Psoas muscle (tissue), 7 donors: ENCODE measurements at regions not wholly inside any gene's neighbourhood (a gene's known extent, or its start where the extent isn't known, plus 50 kb on each side); places are given as distances from the start of the nearest gene placed in this dataset.

ENCODE experiments used
- ATAC-seq, 4 donors: fragments of 200-7000 bp; cut with Tn5 transposase; one replicate each; pipeline ENCODE4 v1.9.1; 2020; ENCODE audit warnings: moderate library complexity in 3 of 4, mild to moderate bottlenecking in 2 of 4
- DNase-seq, 2 donors: peaks; one replicate each; pipeline ENCODE4 v3.0.0-alpha.2; 2020
- H3K27ac ChIP-seq: fragments of 200-600 bp; one replicate; pipeline ENCODE4 v1.8.0; 2022
- H3K27me3 ChIP-seq, 3 donors: fragments of 200-600 bp in 1 of 3; one replicate each; pipeline versions ENCODE4 v1.6.1 to v1.8.0; 2013 to 2022; ENCODE audit warnings: low read length in 2 of 3, mild to moderate bottlenecking in 2 of 3, moderate library complexity in 1 of 3; ENCODE audit not compliant: insufficient read depth in 3 of 3
- H3K36me3 ChIP-seq, 2 donors: fragments of 200-600 bp in 1 of 2; one replicate each; pipeline versions ENCODE4 v1.6.1 to v1.8.0; 2013 to 2022; ENCODE audit warnings: low read depth in 1 of 2, mild to moderate bottlenecking in 1 of 2, moderate library complexity in 1 of 2; ENCODE audit not compliant: insufficient read depth in 1 of 2
- H3K4me1 ChIP-seq: fragments of 200-600 bp; one replicate; pipeline ENCODE4 v1.8.0; 2022
- H3K4me3 ChIP-seq: fragments of 200-600 bp; one replicate; pipeline ENCODE4 v1.8.0; 2022; ENCODE audit warnings: mild to moderate bottlenecking
- H3K9me3 ChIP-seq: fragments of 200-600 bp; one replicate; pipeline ENCODE4 v1.8.0; 2022
- WGBS, 3 donors: extraction: QIAGEN DNeasy Blood & Tissue Kit; methylation state at CpG; one replicate each; pipeline versions ENCODE4 v1.1.6 to v1.1.7; 2013; 5-methylcytosine and 5-hydroxymethylcytosine counted together
- intact Hi-C, 2 donors: fragments of 100-400 bp; cut with DNase I; formaldehyde crosslinking; loops; one replicate each; pipeline versions ENCODE4 v1.11.0 to v1.14.2; 2022
- TF ChIP-seq, protein P1 (sequence below): fragments of 200-600 bp; IDR thresholded peaks from one replicate; pipeline ENCODE4 v1.8.0; 2022; ENCODE audit warnings: antibody characterized with exemption
- donor health status: healthy with polysubstance abuse.
- donor health status: DM: no; HTN: no; CAD: no; lungs with moderate emphysema.
- donor health status: Bipolar disorder and iron deficiency.
- donor health status: healthy.
- donor health status: DM: yes; HTN: yes; CAD: no.
- donor health status: DM: no; HTN: no; CAD: no.
- donor health status: DM: yes; HTN: yes; CAD: no.

DNA sequence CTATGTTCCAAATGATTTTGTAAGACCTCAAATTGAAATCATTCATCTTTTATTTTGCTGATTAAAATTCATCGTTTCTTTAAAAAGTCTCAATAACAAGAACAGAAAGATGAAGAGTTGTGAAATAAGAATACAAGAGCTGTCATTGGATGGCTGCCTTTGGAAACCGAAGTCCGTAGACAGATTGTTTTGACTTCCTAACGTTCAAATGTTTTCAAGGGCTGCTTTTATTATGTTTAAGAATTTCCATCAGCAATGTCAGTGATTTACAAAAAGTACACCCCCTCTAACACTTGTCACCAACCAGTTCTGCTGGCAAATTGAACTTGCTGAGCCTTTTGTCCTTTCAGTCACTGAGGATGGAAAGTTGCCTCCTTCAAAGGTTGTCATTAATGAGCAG lies 89.6 kb downstream of the KCNE4 start:
- intact Hi-C loops, result no loop called here
- 79 to 84% (median 83%) methylated on average over 4 of the region's 4 CpGs for WGBS, 3 donors
- no peaks in the 10 kb centered on the region for H3K36me3 ChIP-seq
- no peak overlapping the region for H3K27ac ChIP-seq
- H3K4me3 ChIP-seq, result no peak overlapping the region
- ATAC-seq (no peak), DNase-seq (no peak)
- H3K4me1 ChIP-seq, result no peaks in the 10 kb centered on the region
- no peaks in the 10 kb centered on the region for H3K27me3 ChIP-seq
- TF ChIP-seq, protein P1, sequence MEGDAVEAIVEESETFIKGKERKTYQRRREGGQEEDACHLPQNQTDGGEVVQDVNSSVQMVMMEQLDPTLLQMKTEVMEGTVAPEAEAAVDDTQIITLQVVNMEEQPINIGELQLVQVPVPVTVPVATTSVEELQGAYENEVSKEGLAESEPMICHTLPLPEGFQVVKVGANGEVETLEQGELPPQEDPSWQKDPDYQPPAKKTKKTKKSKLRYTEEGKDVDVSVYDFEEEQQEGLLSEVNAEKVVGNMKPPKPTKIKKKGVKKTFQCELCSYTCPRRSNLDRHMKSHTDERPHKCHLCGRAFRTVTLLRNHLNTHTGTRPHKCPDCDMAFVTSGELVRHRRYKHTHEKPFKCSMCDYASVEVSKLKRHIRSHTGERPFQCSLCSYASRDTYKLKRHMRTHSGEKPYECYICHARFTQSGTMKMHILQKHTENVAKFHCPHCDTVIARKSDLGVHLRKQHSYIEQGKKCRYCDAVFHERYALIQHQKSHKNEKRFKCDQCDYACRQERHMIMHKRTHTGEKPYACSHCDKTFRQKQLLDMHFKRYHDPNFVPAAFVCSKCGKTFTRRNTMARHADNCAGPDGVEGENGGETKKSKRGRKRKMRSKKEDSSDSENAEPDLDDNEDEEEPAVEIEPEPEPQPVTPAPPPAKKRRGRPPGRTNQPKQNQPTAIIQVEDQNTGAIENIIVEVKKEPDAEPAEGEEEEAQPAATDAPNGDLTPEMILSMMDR, result no peak
- H3K9me3 ChIP-seq, result no peaks in the 10 kb centered on the region

DNA sequence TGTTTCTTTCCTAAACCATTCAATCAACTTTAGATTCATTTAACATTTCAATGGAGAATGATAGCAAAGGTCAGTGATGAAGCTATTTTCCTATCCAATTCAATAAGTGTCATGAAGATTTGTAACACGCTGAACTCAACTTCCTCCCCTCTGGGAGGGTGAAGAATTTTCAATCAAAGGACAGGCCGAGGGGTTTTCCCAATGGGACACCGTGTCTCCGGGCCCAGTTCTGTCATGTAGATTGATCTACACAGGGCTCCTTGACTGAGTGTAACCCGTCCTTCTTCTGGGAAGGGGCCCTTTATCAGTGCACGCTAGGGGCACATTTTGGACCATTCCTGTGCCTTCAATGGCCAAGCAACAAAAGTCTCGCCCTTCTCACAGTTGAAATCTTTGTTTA lies 90.1 kb downstream of the KCNE4 start:
- intact Hi-C loops, result no loop called here
- ATAC-seq, result no peak
- no peak for DNase-seq
- Histone ChIP-seq H3K27me3 (no peaks in the 10 kb centered on the region), H3K27ac (no peak overlapping the region), H3K4me1 (no peaks in the 10 kb centered on the region), H3K36me3 (no peaks in the 10 kb centered on the region), H3K4me3 (no peak overlapping the region), H3K9me3 (no peaks in the 10 kb centered on the region)
- TF ChIP-seq, protein P1, result no peak
- 63 to 70% (median 70%) methylated on average over 7 of the region's 7 CpGs for WGBS, 3 donors

DNA sequence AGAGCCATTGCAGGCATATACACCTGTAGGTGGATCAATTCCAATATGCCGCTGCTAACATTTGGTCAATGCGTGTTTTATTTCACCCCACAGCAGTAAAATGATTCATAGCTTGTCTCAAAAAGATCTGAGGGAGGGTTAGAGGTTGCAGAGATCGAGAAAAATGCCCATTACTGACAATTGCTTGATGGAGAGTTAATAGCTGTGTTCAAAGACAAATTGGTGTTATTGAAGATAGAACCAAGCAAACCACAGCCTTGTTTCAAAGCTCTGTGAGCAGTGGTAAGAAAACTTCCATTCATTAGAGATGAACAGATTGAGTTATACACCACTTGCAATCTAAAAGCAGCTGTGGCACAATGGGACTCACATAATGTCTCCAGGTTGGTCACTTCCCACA lies 95.4 kb downstream of the KCNE4 start:
- H3K27ac ChIP-seq, result no peak overlapping the region
- H3K4me3 ChIP-seq, result no peak overlapping the region
- H3K9me3 ChIP-seq, result no peaks in the 10 kb centered on the region
- intact Hi-C loops, result no loop called here
- H3K4me1 ChIP-seq, result no peaks in the 10 kb centered on the region
- TF ChIP-seq, protein P1, result no peak
- DNase-seq (no peak), ATAC-seq (no peak)
- no peaks in the 10 kb centered on the region for H3K27me3 ChIP-seq
- WGBS, 3 donors, result 54 to 65% (median 61%) methylated on average over 3 of the region's 3 CpGs
- H3K36me3 ChIP-seq, result no peaks in the 10 kb centered on the region

DNA sequence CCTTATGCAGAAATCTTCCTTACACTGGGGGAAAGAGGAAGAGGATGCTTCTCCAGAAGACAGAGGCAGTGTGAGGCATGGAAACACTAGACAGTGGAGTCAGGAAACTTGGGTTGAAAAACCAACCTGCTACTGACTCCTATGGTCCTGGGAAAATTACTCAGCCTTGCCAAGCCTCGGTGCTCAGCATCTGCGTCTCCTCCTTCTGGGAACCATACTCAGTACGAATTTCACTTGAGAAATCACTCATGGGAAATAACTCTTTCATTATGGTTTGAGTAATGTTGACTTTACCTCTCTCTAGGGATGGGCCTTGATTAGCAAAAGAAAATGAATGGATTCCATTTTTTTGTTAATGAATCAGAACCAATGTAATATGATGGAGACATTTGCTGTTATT lies 96.5 kb downstream of the KCNE4 start:
- Histone ChIP-seq H3K27me3 (no peaks in the 10 kb centered on the region), H3K27ac (no peak overlapping the region), H3K9me3 (no peaks in the 10 kb centered on the region), H3K36me3 (no peaks in the 10 kb centered on the region), H3K4me3 (no peak overlapping the region), H3K4me1 (no peaks in the 10 kb centered on the region)
- TF ChIP-seq, protein P1, result no peak
- intact Hi-C loops, result no loop called here
- no peak for ATAC-seq
- no peak for DNase-seq
- 71 to 87% (median 73%) methylated on average over 3 of the region's 3 CpGs for WGBS, 3 donors

DNA sequence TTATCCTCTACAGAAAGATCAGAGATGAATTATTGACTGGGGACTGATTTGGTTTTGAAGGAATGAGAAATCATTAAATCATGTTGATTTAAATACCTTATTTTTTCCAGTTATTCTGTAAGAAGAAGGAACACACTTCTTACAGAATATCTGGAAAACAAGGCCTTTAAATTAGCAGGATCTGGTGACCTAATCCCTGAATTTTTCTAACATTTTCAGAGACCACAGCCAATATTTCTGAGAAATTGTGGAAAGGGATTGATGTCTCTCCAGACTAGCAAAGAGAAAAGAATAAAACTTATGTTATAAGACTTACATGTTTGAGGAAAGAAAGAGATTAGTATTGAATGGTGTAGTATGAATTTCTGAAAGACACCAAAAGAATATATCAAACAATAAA lies 104.0 kb downstream of the KCNE4 start:
- no peak overlapping the region for H3K4me3 ChIP-seq
- H3K27ac ChIP-seq, result no peak overlapping the region
- H3K4me1 ChIP-seq, result no peaks in the 10 kb centered on the region
- H3K36me3 ChIP-seq, result no peaks in the 10 kb centered on the region
- intact Hi-C loops, result no loop called here
- TF ChIP-seq, protein P1, result no peak
- ATAC-seq, result no peak
- DNase-seq, result no peak
- no peaks in the 10 kb centered on the region for H3K27me3 ChIP-seq
- H3K9me3 ChIP-seq, result no peaks in the 10 kb centered on the region
